ENCODE measurements at regions not wholly inside any gene's neighbourhood (a gene's known extent, or its start where the extent isn't known, plus 50 kb on each side); places are given as distances from the start of the nearest gene placed in this dataset.

GRCh38 chr1:13960375-13960987 lies 260.5 kb downstream of the PRDM2 start:
- H3K4me3 ChIP-seq (replicated peaks; ENCODE audit: low read depth, low read length), result no peak overlapping the region
- peak; percentile 71 for DNase-seq (ENCODE audit: low read depth)
- peak; percentile 99 for TF ChIP-seq CTCF (IDR thresholded peaks at IDR 0.05; ENCODE audit: low read length, missing control alignments)

- H3K4me3 ChIP-seq (replicated peaks; ENCODE audit: low read depth, low read length), result no peak overlapping the region
- TF ChIP-seq CTCF (IDR thresholded peaks at IDR 0.05; ENCODE audit: low read length, missing control alignments), result no peak
- no peak for DNase-seq (ENCODE audit: low read depth)
Observed at GRCh38 chr1:13964768-13965167, 264.8 kb downstream of the PRDM2 start.

- DNase-seq (ENCODE audit: low read depth), result peak; percentile 64
- no peak overlapping the region for H3K4me3 ChIP-seq (replicated peaks; ENCODE audit: low read depth, low read length)
- peak; percentile 53 for TF ChIP-seq CTCF (IDR thresholded peaks at IDR 0.05; ENCODE audit: low read length, missing control alignments)
Observed at GRCh38 chr1:13965770-13966398, 265.9 kb downstream of the PRDM2 start.

GRCh38 chr1:13967707-13968106 lies 267.7 kb downstream of the PRDM2 start:
- no peak for TF ChIP-seq CTCF (IDR thresholded peaks at IDR 0.05; ENCODE audit: low read length, missing control alignments)

GRCh38 chr1:13968361-13968760 lies 268.4 kb downstream of the PRDM2 start:
- TF ChIP-seq CTCF (IDR thresholded peaks at IDR 0.05; ENCODE audit: low read length, missing control alignments), result no peak
- no peak for DNase-seq (ENCODE audit: low read depth)
- H3K4me3 ChIP-seq (replicated peaks; ENCODE audit: low read depth, low read length), result no peak overlapping the region

More at GRCh38 chr1:13967707-13968106, 267.7 kb downstream of the PRDM2 start:
- DNase-seq (ENCODE audit: low read depth), result no peak
- no peak overlapping the region for H3K4me3 ChIP-seq (replicated peaks; ENCODE audit: low read depth, low read length)

GRCh38 chr1:13970631-13971247 lies 270.8 kb downstream of the PRDM2 start:
- TF ChIP-seq CTCF (IDR thresholded peaks at IDR 0.05; ENCODE audit: low read length, missing control alignments), result no peak
- no peak for DNase-seq (ENCODE audit: low read depth)
- no peak overlapping the region for H3K4me3 ChIP-seq (replicated peaks; ENCODE audit: low read depth, low read length)
